Pancreas (tissue), 10 donors: ENCODE measurements at regions not wholly inside any gene's neighbourhood (a gene's known extent, or its start where the extent isn't known, plus 50 kb on each side); places are given as distances from the start of the nearest gene placed in this dataset.

Experiments used
- ATAC-seq, 4 donors: fragments of 200-7000 bp; cut with Tn5 transposase; one replicate each; pipeline versions ENCODE4 v1.8.0 to v1.9.1; 2020; ENCODE audit warnings: mild to moderate bottlenecking in 4 of 4, moderate library complexity in 4 of 4
- DNase-seq, 6 donors: peaks; one replicate each; pipeline ENCODE4 v3.0.0-alpha.2; 2020
- FAIRE-seq: peaks from 2 replicates; lab custom pipeline; 2012; peaks lifted over from hg19 to GRCh38; lab: Jason Lieb, UNC
- H3K27ac ChIP-seq, 4 donors: fragments of 200-600 bp; sonication (generic); 1 replicate in 3 of 4; 2 replicates in 1 of 4; pipeline versions ENCODE4 v1.5.0 to v1.8.0; 2020
- H3K27me3 ChIP-seq, 4 donors: fragments of 200-600 bp; one replicate each; pipeline ENCODE4 v1.8.0; 2021
- H3K36me3 ChIP-seq, 3 donors: fragments of 200-600 bp; sonication (generic) in 1 of 3; one replicate each; pipeline versions ENCODE4 v1.5.0 to v1.8.0; 2020 to 2021
- H3K4me1 ChIP-seq, 3 donors: fragments of 200-600 bp; one replicate each; pipeline ENCODE4 v1.8.0; 2021
- H3K4me3 ChIP-seq, 4 donors: fragments of 200-600 bp; sonication (generic) in 2 of 4; one replicate each; pipeline versions ENCODE4 v1.5.0 to v1.8.0; 2020 to 2021
- H3K9me3 ChIP-seq, 4 donors: fragments of 200-600 bp; one replicate each; pipeline ENCODE4 v1.8.0; 2021
- CTCF ChIP-seq, 4 donors: fragments of 200-600 bp; sonication (generic) in 3 of 4; IDR thresholded peaks; one replicate each; pipeline versions ENCODE4 v1.5.0 to v1.8.0; 2021; ENCODE audit warnings: antibody characterized with exemption in 4 of 4
- WGBS, 2 donors: extraction: QIAGEN DNeasy Blood & Tissue Kit; methylation state at CpG; one replicate each; pipeline ENCODE4 v1.1.7; 2013; 5-methylcytosine and 5-hydroxymethylcytosine counted together
- intact Hi-C, 3 donors: fragments of 100-400 bp; cut with DNase I; formaldehyde crosslinking; loops; one replicate each; pipeline versions ENCODE4 v1.11.1 to v1.14.2; 2022
- donor health status: healthy with polysubstance abuse.
- donor health status: DM: no; HTN: no; CAD: no; lungs with moderate emphysema.
- donor health status: DM: no; HTN: no; CAD: no.
- donor health status: control.
- donor health status: control.
- donor health status: Bipolar disorder and iron deficiency.
- donor health status: DM: yes; HTN: yes; CAD: no.
- donor health status: DM: no; HTN: no; CAD: no.
- donor health status: DM: no; HTN: no; CAD: no.
- donor health status: DM: yes; HTN: yes; CAD: no.

DNA sequence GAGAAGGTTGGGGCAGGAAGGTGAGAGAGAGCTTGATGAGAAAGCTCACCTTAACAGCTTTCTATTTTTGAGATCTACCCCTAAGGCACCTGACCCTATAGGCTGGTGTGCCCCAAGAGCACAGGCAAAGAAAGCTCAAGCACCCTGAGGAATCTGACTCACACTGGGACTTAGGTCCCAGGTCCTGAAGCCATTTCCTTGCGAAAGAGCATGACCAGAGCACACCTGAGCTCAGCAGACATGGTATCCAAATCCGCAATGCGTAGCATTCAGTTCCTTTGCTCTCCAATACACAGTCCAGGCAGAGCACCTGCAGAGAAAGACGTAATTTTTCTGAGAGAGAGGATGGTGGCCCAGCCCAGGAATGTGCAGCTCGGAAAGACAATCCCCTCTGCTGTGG lies 112.1 kb upstream of the LPP start:
- Histone ChIP-seq H3K4me1 (peaks cover 0 to 8% (median 2%) of the 10 kb centered on the region in 3 donors), H3K27me3 (no peaks in the 10 kb centered on the region), H3K4me3 (no peak overlapping the region), H3K36me3 (no peaks in the 10 kb centered on the region), H3K9me3 (no peaks in the 10 kb centered on the region), H3K27ac (no peak overlapping the region)
- no peak for DNase-seq
- no peak for TF ChIP-seq CTCF (IDR thresholded peaks at IDR 0.05)
- ATAC-seq, result no peak
- 96 to 99% methylated on average over 5 of the region's 5 CpGs for WGBS, 2 donors
- intact Hi-C loops, result loop anchor here in 1 of 3 donors (10.0 kb wide), 1 partner anchor 297 kb away; the partner anchor contains the start of gene BCL6
- no peak for FAIRE-seq

GRCh38 chr3:188042466-188042865 lies 111.5 kb upstream of the LPP start:
- Histone ChIP-seq H3K27ac (no peak overlapping the region), H3K27me3 (no peaks in the 10 kb centered on the region), H3K4me1 (peaks cover 0 to 5% (median 0%) of the 10 kb centered on the region in 3 donors), H3K36me3 (no peaks in the 10 kb centered on the region), H3K9me3 (no peaks in the 10 kb centered on the region), H3K4me3 (no peak overlapping the region)
- no peak for DNase-seq
- no peak for FAIRE-seq
- intact Hi-C loops, result loop anchor here in 1 of 3 donors (10.0 kb wide), 1 partner anchor 298 kb away; the partner anchor contains the start of gene BCL6
- WGBS, 2 donors, result 90 to 92% methylated on average over 6 of the region's 6 CpGs
- TF ChIP-seq CTCF (IDR thresholded peaks at IDR 0.05), result no peak
- no peak for ATAC-seq

DNA sequence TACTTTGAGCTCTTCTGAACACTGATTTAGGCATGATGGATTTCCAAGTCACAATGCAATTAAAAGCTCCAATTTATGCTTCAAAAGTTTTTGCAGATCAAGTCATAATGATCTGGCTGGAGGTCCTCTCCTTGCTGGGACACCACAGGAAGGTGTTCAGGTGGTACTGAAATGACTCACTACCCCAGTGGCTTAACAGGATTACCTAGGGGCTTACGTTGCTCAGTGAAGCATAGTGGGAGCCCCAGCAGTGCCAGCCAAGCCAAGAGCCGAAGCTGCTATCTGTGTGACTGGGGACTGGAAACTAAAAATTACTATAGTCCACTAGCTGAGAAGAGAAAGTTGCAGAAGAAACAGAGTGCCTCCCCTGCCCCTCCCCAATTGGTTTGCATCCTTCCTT lies 110.1 kb upstream of the LPP start:
- Histone ChIP-seq H3K27ac (no peak overlapping the region), H3K9me3 (no peaks in the 10 kb centered on the region), H3K4me1 (no peaks in the 10 kb centered on the region), H3K27me3 (no peaks in the 10 kb centered on the region), H3K36me3 (no peaks in the 10 kb centered on the region), H3K4me3 (no peak overlapping the region)
- no peak for TF ChIP-seq CTCF (IDR thresholded peaks at IDR 0.05)
- no peak for ATAC-seq
- intact Hi-C loops, result loop anchor here in 1 of 3 donors (10.0 kb wide), 1 partner anchor 299 kb away; the partner anchor contains the start of gene BCL6
- 89% methylated on average over 2 of the region's 2 CpGs for WGBS, 2 donors
- DNase-seq, result no peak
- no peak for FAIRE-seq

DNA sequence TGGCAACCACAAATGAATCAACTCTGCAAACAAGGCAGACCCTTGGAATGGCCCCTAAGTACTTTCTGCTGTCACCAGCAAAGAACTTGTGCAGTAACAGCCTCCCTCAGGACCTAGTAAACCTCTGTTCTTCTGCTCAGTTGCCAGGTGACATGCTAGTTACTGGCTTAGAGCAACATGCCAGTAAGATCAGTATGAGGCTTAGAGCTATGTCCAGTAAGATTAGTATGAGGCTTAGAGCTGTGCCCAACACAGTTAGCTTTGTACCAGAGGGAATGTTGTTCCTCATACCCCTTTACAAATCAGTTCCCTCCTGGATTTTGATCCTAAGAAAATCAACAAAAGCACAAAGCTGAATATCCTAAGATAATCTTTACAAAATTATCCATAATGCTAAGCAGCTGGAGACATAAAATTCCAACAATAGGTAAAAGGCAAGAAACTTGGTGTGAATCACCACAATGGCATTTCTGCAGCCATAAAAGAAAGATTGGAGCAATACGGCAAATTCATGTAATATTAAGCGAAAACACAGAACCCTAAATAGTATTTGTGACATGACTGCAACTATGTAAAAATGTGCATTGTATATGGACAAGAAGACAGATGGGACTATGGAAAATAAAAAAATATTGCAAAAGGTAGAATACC lies 107.3 kb upstream of the LPP start:
- FAIRE-seq (no peak), DNase-seq (no peak), ATAC-seq (no peak)
- no peak overlapping the region for H3K4me3 ChIP-seq
- TF ChIP-seq CTCF (IDR thresholded peaks at IDR 0.05), result no peak
- no peaks in the 10 kb centered on the region for H3K27me3 ChIP-seq
- H3K27ac ChIP-seq, result no peak overlapping the region
- intact Hi-C loops, result loop anchor here in 1 of 3 donors (10.0 kb wide), 1 partner anchor 302 kb away; the partner anchor contains the start of gene BCL6
- 96 to 98% methylated on average over 2 of the region's 2 CpGs for WGBS, 2 donors
- no peaks in the 10 kb centered on the region for H3K9me3 ChIP-seq
- H3K4me1 ChIP-seq, result no peaks in the 10 kb centered on the region
- H3K36me3 ChIP-seq, result no peaks in the 10 kb centered on the region

- no peak for FAIRE-seq
Observed at GRCh38 chr3:188047536-188047935, 106.4 kb upstream of the LPP start.

More at GRCh38 chr3:188047536-188047935, 106.4 kb upstream of the LPP start:
- no peaks in the 10 kb centered on the region for H3K36me3 ChIP-seq
- peaks cover 0 to 3% (median 2%) of the 10 kb centered on the region in 3 donors for H3K4me1 ChIP-seq
- H3K27ac ChIP-seq, result no peak overlapping the region
- ATAC-seq (no peak), DNase-seq (no peak)
- H3K27me3 ChIP-seq, result no peaks in the 10 kb centered on the region
- H3K9me3 ChIP-seq, result no peaks in the 10 kb centered on the region
- intact Hi-C loops, result loop anchor here in 1 of 3 donors (10.0 kb wide), 1 partner anchor 303 kb away; the partner anchor contains the start of gene BCL6
- no peak for TF ChIP-seq CTCF (IDR thresholded peaks at IDR 0.05)
- WGBS, 2 donors, result 38 to 64% methylated on average over 1 of the region's 1 CpG
- H3K4me3 ChIP-seq, result no peak overlapping the region
